ENCODE measurements at regions not wholly inside any gene's neighbourhood (a gene's known extent, or its start where the extent isn't known, plus 50 kb on each side); places are given as distances from the start of the nearest gene placed in this dataset.

DNA sequence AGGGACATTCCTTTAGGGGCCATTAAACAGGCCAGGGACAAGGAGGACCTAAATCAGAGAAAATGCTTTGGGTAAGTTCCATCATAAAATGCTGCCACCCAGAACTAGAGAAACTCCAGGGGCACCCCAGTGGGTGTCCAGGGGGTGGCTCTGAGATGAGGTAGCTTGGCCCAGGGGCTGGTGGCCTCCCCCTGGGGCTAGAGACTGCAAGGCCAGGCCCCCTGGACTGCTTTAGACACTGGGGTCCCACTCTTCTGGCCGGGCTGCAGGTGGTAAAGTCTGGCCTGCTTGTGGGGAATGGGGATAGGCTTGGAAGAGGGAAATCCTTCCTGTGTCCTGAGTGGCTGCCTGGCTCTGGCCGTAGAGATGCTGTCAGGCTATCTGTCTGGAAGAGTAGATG, 169.6 kb upstream of the PODXL start (continued):
- TF ChIP-seq, protein P1, sequence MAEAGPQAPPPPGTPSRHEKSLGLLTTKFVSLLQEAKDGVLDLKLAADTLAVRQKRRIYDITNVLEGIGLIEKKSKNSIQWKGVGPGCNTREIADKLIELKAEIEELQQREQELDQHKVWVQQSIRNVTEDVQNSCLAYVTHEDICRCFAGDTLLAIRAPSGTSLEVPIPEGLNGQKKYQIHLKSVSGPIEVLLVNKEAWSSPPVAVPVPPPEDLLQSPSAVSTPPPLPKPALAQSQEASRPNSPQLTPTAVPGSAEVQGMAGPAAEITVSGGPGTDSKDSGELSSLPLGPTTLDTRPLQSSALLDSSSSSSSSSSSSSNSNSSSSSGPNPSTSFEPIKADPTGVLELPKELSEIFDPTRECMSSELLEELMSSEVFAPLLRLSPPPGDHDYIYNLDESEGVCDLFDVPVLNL (CRISPR knock-in tag; IDR thresholded peaks at IDR 0.05; ENCODE audit: borderline replicate concordance, low read depth) = no peak
- TF ChIP-seq ZNF263 (CRISPR knock-in tag; IDR thresholded peaks at IDR 0.05; ENCODE audit: low read depth) (no peak), NR1H2 (CRISPR knock-in tag; IDR thresholded peaks at IDR 0.05) (no peak), USF1 (CRISPR knock-in tag; IDR thresholded peaks at IDR 0.05) (no peak)

GRCh38 chr7:131724776-131725345, 168.4 kb upstream of the PODXL start:
- no peak overlapping the region for H3K4me3 Mint-ChIP-seq
- peaks cover 17% of the 10 kb centered on the region for H3K9me3 Mint-ChIP-seq
- peaks cover 9% of the 10 kb centered on the region; the same call in 1 of the 2 replicates for H3K27me3 Mint-ChIP-seq (ENCODE audit: low read depth)
- TF ChIP-seq SMAD4 (CRISPR knock-in tag; IDR thresholded peaks at IDR 0.05) (no peak), ZNF423 (CRISPR knock-in tag; IDR thresholded peaks at IDR 0.05) (no peak), PRRX2 (CRISPR knock-in tag; IDR thresholded peaks at IDR 0.05) (no peak), EMX1 (CRISPR knock-in tag; IDR thresholded peaks at IDR 0.05) (no peak), NR2C2 (CRISPR knock-in tag; IDR thresholded peaks at IDR 0.05) (no peak), ZNF121 (CRISPR knock-in tag; IDR thresholded peaks at IDR 0.05) (no peak), ETV6 (CRISPR knock-in tag; IDR thresholded peaks at IDR 0.05) (no peak), CREM (CRISPR knock-in tag; IDR thresholded peaks at IDR 0.05) (no peak), OVOL2 (CRISPR knock-in tag; IDR thresholded peaks at IDR 0.05; ENCODE audit: borderline replicate concordance) (no peak), CREB1 (CRISPR knock-in tag; IDR thresholded peaks at IDR 0.05) (no peak), GRHL2 (CRISPR knock-in tag; IDR thresholded peaks at IDR 0.05; ENCODE audit: insufficient replicate concordance, severe bottlenecking) (no peak), NR1H2 (CRISPR knock-in tag; IDR thresholded peaks at IDR 0.05) (no peak), FOXJ3 (CRISPR knock-in tag; IDR thresholded peaks at IDR 0.05; ENCODE audit: borderline replicate concordance) (no peak), MAX (CRISPR knock-in tag; IDR thresholded peaks at IDR 0.05) (no peak)
- TF ChIP-seq, protein P2, sequence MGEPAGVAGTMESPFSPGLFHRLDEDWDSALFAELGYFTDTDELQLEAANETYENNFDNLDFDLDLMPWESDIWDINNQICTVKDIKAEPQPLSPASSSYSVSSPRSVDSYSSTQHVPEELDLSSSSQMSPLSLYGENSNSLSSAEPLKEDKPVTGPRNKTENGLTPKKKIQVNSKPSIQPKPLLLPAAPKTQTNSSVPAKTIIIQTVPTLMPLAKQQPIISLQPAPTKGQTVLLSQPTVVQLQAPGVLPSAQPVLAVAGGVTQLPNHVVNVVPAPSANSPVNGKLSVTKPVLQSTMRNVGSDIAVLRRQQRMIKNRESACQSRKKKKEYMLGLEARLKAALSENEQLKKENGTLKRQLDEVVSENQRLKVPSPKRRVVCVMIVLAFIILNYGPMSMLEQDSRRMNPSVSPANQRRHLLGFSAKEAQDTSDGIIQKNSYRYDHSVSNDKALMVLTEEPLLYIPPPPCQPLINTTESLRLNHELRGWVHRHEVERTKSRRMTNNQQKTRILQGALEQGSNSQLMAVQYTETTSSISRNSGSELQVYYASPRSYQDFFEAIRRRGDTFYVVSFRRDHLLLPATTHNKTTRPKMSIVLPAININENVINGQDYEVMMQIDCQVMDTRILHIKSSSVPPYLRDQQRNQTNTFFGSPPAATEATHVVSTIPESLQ (CRISPR knock-in tag; IDR thresholded peaks at IDR 0.05) = no peak
- TF ChIP-seq, protein P1 (CRISPR knock-in tag; IDR thresholded peaks at IDR 0.05; ENCODE audit: borderline replicate concordance, low read depth) = no peak
- ATAC-seq (no peak), DNase-seq (ENCODE audit: low spot score) (no peak)
- peaks cover 7% of the 10 kb centered on the region for H3K36me3 Mint-ChIP-seq
- H3K4me1 Mint-ChIP-seq = no peaks in the 10 kb centered on the region
- H3K27ac Mint-ChIP-seq = peak overlapping the region; percentile 13; the same call in 1 of the 2 replicates
- POLR2A ChIA-PET = no interaction called here
- CTCF ChIA-PET = interaction anchor here (1.2 to 2.5 kb wide), 3 partner anchors 16 to 134 kb away, joined by 3 to 12 read pairs (median 8); no protein-coding TSS in a partner anchor

DNA sequence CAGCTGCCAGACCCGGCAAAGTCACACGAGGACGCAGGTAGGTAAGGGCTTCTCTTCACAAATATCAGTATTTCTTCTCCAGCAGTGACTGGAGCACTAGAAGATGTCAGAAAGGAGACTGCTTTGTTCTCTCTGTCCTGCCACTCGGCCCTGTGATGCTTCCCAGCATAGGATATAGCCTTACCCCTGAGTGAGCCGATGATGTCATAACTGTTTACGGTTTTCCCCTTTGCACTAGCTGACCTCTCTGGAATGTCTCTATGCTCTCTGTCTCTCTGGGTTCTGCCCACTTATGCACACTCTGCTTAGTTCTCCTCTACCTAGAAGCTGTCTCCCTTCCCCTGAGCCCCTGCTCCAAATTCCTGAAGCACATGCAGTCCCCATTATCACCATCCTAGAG, 167.5 kb upstream of the PODXL start:
- Mint-ChIP-seq H3K9me3 (peaks cover 8% of the 10 kb centered on the region), H3K36me3 (peaks cover 6% of the 10 kb centered on the region), H3K4me3 (no peak overlapping the region), H3K27ac (no peak overlapping the region), H3K27me3 (ENCODE audit: low read depth) (peaks cover 8% of the 10 kb centered on the region; the same call in 1 of the 2 replicates), H3K4me1 (no peaks in the 10 kb centered on the region)
- ChIA-PET POLR2A (no interaction called here), CTCF (interaction anchor here (1.7 to 2.5 kb wide), 3 partner anchors 32 to 135 kb away, joined by 7 to 12 read pairs (median 8); no protein-coding TSS in a partner anchor)
- DNase-seq (ENCODE audit: low spot score) (no peak), ATAC-seq (no peak)
- no peak for TF ChIP-seq MLX (CRISPR knock-in tag; IDR thresholded peaks at IDR 0.05)
- TF ChIP-seq MYBL2 (CRISPR knock-in tag; IDR thresholded peaks at IDR 0.05) = no peak
- TF ChIP-seq MAX (CRISPR knock-in tag; IDR thresholded peaks at IDR 0.05) = no peak
- no peak for TF ChIP-seq ARID4B (CRISPR knock-in tag; IDR thresholded peaks at IDR 0.05; ENCODE audit: borderline replicate concordance)
- TF ChIP-seq ZNF232 (CRISPR knock-in tag; IDR thresholded peaks at IDR 0.05) = no peak
